GM18519 (cell line): ENCODE measurements at regions not wholly inside any gene's neighbourhood (a gene's known extent, or its start where the extent isn't known, plus 50 kb on each side); places are given as distances from the start of the nearest gene placed in this dataset.
"Not testable (repeated sequence)": the region's sequence is repeated elsewhere in the genome, so short reads cannot be mapped to it uniquely, and the experiment has no call there.

Experiments
- ATAC-seq: cut with Tn5 transposase; IDR thresholded peaks from one replicate; pipeline ENCODE4 v1.9.1; 2021; ENCODE audit warnings: mild to moderate bottlenecking, moderate library complexity; ENCODE audit not compliant: unreplicated experiment, low FRiP score

- no peak for ATAC-seq
These were observed 57.0 kb downstream of the PCDH20 start for GRCh38 chr13:61358599-61358998.

GRCh38 chr13:61350341-61350740 is 65.3 kb downstream of the PCDH20 start:
- ATAC-seq: no peak

- ATAC-seq: no peak
These were observed 76.5 kb downstream of the PCDH20 start for GRCh38 chr13:61339054-61339621.

DNA sequence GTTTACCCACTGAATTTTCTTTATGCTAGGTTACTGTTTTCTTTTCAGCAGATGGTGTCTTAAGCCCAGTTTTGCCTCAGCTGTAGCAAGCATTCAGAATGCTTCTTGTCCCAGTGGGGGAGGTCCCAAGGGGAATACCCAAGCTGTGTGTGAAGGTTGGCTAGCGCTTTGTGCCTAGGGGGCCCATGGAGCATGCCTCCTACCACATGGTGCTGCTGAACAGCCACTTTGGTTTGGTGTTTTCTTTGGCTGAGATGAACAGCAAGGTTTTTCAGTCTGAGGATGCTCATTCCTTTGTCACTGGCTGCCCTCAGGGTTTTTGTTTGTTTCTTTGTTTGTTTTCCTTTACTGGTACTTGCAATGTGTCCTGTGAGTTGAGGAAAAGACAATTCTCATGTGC is 99.0 kb downstream of the PCDH20 start:
- no peak for ATAC-seq

GRCh38 chr13:61294467-61295191 is 121.0 kb downstream of the PCDH20 start:
- no peak for ATAC-seq

- no peak for ATAC-seq
These were observed 129.4 kb downstream of the PCDH20 start for GRCh38 chr13:61286148-61286745.

DNA sequence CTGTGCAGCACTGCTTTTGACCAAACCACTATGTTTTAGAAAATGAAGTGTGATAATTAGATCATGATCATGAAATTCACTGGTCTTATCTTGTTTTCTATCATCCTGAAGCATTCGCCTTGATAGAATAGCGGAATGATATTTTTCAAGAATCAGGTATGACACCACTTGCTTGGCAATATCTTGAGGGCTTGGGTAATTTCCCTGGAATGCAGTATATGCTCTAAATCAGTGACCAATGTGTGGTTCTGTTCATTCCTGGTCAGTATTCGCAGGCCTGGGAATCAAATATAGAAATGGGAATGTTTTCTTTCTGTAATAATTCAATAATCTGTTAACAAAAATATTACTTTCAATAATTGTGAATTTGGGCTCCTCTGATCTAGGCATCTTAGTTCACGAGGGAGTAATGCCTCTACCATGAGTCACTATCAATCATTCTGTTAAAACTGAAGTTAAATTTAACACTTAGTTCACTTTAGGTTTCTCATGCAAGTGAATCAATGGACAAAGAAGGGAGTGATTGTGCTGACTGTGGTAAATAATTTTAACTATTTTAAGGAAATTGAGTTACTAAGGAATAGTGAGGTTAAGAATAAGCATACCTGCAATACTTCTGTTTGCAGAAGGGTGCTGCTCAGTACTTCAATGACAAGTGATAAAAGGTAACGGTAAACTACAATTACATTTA is 137.9 kb downstream of the PCDH20 start:
- no peak for ATAC-seq

- ATAC-seq: no peak
These were observed 138.6 kb downstream of the PCDH20 start for GRCh38 chr13:61277088-61277487.

DNA sequence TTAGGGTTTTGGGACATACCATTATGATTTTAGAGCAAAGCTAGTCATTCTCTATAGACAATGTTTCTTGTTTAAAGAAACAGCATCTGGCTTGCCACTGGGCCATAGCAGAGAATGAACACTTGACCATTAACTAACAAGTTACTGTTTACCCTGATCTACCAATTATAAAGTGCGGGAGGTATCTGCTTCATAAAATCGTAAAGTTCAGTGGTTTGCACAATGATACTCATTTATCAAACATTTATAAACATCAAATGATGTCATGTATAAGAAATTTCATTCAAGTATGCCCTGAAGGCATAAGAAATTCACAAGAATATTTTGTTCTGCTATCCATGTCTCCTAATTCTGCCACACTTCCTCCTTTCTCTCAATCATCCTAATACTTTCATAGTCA is 139.2 kb downstream of the PCDH20 start:
- no peak for ATAC-seq

- no peak for ATAC-seq
These were observed 139.9 kb downstream of the PCDH20 start for GRCh38 chr13:61275736-61276135.

DNA sequence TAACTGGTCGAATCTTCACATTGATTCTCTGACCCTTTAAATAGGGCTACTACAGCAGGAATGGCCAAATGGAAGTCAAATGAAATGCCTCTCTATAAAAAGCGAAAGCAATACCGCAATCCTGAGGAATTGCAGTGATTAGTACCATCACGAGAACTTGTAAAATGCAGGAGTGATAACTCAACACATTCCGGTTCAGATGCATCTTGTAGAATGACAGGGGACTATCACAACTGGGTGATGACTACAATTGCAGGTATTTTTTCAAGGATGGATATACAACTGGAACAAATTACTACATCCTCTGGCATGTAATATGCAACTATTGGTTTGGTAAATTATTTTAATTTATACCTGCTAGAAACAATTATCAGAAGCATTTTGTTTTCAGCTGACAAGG is 140.4 kb downstream of the PCDH20 start:
- no peak for ATAC-seq

DNA sequence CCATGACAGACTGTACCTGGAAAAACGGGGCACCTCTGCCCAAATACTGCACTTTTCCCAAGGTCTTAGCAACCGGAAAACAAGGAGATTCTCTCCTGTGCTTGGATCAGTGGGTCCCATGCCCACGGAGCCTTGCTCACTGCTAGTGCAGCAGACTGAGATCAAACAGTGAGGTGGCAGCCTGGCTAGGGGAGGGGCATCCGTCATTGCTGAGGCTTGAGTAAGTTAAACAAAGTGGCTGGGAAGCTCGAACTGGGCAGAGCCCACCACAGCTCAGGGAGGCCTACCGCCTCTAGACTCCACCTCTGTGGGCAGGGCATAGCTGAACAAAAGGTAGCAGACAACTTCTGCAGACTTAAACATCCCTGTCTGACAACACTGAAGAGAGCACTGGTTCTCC is 148.8 kb downstream of the PCDH20 start:
- not testable (repeated sequence) for ATAC-seq

GRCh38 chr13:61261746-61262472 is 153.7 kb downstream of the PCDH20 start:
- ATAC-seq: no peak

DNA sequence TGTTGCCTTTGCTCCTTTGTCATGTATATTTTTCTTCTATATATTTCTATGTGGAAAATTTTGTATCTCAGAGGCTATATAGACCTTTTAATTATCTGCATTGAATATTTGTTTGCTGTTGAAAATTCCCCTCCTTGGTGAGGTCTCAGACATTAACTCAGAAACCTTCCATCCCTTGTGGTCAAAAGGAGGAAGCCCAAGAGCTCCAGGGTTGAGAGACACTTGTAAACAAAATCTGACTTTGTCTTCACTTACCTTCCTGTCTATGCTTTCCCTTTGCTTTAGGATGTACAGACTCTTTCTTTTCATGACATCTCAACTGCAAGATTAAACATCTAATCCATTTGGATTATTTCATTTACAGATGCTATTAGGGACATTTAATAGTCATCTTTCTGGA is 157.5 kb downstream of the PCDH20 start:
- ATAC-seq: no peak

GRCh38 chr13:61255040-61255796 is 160.4 kb downstream of the PCDH20 start:
- ATAC-seq: no peak

- no peak for ATAC-seq
These were observed 162.4 kb downstream of the PCDH20 start for GRCh38 chr13:61253105-61253877.

DNA sequence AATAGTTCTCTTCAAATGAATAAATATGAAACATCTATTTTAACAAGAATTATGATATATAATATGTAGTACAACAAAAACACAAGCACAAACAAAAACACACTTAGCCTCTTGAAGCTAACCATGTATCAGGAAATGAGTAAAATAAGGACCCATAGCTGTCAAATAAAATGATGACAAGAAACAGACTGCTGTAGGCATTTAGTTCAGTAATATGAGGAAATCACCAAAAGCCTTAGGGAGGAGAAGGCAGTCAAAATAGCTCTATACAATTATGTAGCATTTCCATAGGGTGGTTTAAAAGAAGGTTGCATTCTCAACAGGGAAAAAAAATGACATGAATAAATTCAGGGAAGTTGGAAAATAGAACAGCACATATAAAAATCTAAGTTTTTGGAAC is 163.4 kb downstream of the PCDH20 start:
- no peak for ATAC-seq

DNA sequence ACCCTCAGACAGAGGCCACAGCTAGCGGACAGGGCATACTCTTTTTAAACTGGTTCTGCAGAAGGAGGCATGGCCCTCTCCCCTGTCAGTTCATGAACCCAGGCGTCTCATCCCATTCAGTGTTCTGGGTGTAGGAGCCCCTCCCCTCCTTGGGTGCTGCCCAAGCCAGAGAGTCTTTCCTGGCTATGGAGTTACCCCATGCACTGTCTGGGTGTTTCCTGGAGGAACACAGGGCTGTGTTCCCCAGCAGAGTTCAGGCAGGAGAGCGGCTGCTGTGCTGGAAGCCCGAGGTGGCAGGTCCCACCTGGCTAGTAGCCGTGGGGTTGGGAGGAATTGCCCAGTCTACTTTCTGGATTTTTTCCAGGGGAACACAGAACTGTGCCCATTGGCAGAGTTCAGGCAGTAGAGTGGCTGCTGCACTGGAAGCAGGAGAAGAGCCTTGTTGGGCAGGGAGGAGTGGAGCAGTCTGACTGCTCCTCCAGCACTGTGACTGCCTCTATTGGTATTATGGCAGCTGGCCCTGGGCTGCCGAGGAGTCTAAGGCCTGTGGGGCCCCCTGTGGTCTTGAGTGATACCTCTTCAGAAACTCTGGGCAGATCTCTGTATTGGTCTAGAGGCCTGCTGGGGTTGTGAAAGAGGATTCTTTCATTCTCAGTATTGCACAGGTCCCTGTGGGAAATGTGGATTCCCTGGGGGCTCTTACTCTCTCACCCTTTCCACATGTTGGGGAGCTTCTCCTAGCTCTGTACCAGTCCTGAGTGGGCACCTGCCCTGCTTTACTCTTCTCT is 168.3 kb downstream of the PCDH20 start:
- peak; percentile 58 for ATAC-seq

GRCh38 chr13:61246351-61246750 is 169.3 kb downstream of the PCDH20 start:
- no peak for ATAC-seq
